ENCODE measurements at regions not wholly inside any gene's neighbourhood (a gene's known extent, or its start where the extent isn't known, plus 50 kb on each side); places are given as distances from the start of the nearest gene placed in this dataset.
A peak's percentile ranks its signal among the peaks of the same experiment; 100 is the strongest.

DNA sequence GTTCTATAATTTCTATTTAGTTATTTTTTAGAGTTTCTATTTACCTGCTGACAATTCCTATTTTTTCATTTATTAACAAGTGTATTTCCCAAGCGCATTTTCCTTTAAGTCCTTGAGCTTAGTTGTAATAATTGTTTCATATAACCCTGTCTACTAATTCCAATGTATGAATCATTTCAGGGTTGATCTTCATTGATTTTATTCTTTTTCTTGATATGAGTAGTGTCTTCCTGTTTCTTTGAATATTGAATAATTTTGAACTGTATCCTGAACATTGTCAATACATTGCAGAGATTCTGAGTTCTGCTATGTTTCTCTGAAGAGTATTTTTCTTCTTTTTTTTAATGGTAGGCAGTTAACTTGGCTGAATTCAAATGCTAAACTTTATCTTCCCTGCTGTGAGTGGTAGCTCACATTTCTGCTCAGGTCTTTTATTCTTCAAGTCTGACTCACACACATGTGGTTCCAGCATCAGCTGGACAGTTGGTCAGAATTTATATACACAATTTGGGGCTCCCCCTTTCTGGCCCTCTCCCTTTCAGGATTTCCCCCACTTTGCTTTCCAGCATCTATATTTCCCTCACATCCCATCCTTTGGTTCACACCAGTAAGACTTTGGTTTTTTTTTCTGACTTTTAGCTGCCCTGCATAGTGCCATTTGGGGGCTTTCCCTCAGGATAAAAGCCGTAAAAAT, 54.4 kb upstream of the WDR26 start:
- H3K4me3 ChIP-seq: no peak overlapping the region
- Mint-ChIP-seq H3K36me3 (ENCODE audit: low read depth) (peaks cover 22% of the 10 kb centered on the region), H3K4me3 (no peak overlapping the region), H3K9me3 (peaks cover 25% of the 10 kb centered on the region), H3K4me1 (peaks cover 32% of the 10 kb centered on the region), H3K27ac (no peak overlapping the region), H3K27me3 (ENCODE audit: insufficient read depth, low read depth, poor library complexity) (no peaks in the 10 kb centered on the region)
- TF ChIP-seq ZNF462 (CRISPR knock-in tag; IDR thresholded peaks at IDR 0.05) (no peak), STAT1 (IDR thresholded peaks at IDR 0.05; ENCODE audit: unreplicated experiment) (no peak), ZNF114 (CRISPR knock-in tag; IDR thresholded peaks at IDR 0.05) (no peak), JUNB (IDR thresholded peaks at IDR 0.05; ENCODE audit: unreplicated experiment) (no peak), CREB1 (CRISPR knock-in tag; IDR thresholded peaks at IDR 0.05; ENCODE audit: low read depth) (no peak), EZH2phosphoT487 (IDR thresholded peaks at IDR 0.05; ENCODE audit: unreplicated experiment) (no peak), POLR2AphosphoS5 (IDR thresholded peaks at IDR 0.05; ENCODE audit: low read depth) (no peak), NANOG (IDR thresholded peaks at IDR 0.05; ENCODE audit: borderline replicate concordance) (no peak), ZNF331 (CRISPR knock-in tag; IDR thresholded peaks at IDR 0.05; ENCODE audit: low read depth) (no peak), EZH2 (IDR thresholded peaks at IDR 0.05; ENCODE audit: low read depth, unreplicated experiment) (no peak)
- TF ChIP-seq, protein P1, sequence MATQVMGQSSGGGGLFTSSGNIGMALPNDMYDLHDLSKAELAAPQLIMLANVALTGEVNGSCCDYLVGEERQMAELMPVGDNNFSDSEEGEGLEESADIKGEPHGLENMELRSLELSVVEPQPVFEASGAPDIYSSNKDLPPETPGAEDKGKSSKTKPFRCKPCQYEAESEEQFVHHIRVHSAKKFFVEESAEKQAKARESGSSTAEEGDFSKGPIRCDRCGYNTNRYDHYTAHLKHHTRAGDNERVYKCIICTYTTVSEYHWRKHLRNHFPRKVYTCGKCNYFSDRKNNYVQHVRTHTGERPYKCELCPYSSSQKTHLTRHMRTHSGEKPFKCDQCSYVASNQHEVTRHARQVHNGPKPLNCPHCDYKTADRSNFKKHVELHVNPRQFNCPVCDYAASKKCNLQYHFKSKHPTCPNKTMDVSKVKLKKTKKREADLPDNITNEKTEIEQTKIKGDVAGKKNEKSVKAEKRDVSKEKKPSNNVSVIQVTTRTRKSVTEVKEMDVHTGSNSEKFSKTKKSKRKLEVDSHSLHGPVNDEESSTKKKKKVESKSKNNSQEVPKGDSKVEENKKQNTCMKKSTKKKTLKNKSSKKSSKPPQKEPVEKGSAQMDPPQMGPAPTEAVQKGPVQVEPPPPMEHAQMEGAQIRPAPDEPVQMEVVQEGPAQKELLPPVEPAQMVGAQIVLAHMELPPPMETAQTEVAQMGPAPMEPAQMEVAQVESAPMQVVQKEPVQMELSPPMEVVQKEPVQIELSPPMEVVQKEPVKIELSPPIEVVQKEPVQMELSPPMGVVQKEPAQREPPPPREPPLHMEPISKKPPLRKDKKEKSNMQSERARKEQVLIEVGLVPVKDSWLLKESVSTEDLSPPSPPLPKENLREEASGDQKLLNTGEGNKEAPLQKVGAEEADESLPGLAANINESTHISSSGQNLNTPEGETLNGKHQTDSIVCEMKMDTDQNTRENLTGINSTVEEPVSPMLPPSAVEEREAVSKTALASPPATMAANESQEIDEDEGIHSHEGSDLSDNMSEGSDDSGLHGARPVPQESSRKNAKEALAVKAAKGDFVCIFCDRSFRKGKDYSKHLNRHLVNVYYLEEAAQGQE (IDR thresholded peaks at IDR 0.05; ENCODE audit: unreplicated experiment): no peak
- TF ChIP-seq, protein P2, sequence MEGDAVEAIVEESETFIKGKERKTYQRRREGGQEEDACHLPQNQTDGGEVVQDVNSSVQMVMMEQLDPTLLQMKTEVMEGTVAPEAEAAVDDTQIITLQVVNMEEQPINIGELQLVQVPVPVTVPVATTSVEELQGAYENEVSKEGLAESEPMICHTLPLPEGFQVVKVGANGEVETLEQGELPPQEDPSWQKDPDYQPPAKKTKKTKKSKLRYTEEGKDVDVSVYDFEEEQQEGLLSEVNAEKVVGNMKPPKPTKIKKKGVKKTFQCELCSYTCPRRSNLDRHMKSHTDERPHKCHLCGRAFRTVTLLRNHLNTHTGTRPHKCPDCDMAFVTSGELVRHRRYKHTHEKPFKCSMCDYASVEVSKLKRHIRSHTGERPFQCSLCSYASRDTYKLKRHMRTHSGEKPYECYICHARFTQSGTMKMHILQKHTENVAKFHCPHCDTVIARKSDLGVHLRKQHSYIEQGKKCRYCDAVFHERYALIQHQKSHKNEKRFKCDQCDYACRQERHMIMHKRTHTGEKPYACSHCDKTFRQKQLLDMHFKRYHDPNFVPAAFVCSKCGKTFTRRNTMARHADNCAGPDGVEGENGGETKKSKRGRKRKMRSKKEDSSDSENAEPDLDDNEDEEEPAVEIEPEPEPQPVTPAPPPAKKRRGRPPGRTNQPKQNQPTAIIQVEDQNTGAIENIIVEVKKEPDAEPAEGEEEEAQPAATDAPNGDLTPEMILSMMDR (conservative IDR thresholded peaks at IDR 0.05; ENCODE audit: low read depth in 2 of 2): no peak
- TF ChIP-seq, protein P3, sequence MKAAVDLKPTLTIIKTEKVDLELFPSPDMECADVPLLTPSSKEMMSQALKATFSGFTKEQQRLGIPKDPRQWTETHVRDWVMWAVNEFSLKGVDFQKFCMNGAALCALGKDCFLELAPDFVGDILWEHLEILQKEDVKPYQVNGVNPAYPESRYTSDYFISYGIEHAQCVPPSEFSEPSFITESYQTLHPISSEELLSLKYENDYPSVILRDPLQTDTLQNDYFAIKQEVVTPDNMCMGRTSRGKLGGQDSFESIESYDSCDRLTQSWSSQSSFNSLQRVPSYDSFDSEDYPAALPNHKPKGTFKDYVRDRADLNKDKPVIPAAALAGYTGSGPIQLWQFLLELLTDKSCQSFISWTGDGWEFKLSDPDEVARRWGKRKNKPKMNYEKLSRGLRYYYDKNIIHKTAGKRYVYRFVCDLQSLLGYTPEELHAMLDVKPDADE (IDR thresholded peaks at IDR 0.05): no peak
- ATAC-seq (no peak), DNase-seq (ENCODE audit: low spot score) (peak; percentile 48)
- no peaks in the 10 kb centered on the region for H3K36me3 ChIP-seq (ENCODE audit: insufficient read depth)
- H2AFZ ChIP-seq: no peak overlapping the region
- no peaks in the 10 kb centered on the region for H3K9me2 ChIP-seq (ENCODE audit: insufficient read depth)
- peaks cover 35% of the 10 kb centered on the region for H3K4me1 ChIP-seq (ENCODE audit: insufficient read depth)
- H3K27me3 ChIP-seq (ENCODE audit: insufficient read depth): no peaks in the 10 kb centered on the region
- no peak overlapping the region for H3K4me2 ChIP-seq
- peak overlapping the region; percentile 16; the same call in 1 of the 2 replicates for H3K27ac ChIP-seq (ENCODE audit: low read depth)
- no peaks in the 10 kb centered on the region for H4K20me1 ChIP-seq (replicated peaks; ENCODE audit: insufficient read depth)
- no peaks in the 10 kb centered on the region for H3K79me2 ChIP-seq (replicated peaks; ENCODE audit: insufficient read depth)
- no peaks in the 10 kb centered on the region for H3F3A ChIP-seq (replicated peaks; ENCODE audit: low read depth)
